HepG2 (cell line): ENCODE measurements at regions not wholly inside any gene's neighbourhood (a gene's known extent, or its start where the extent isn't known, plus 50 kb on each side); places are given as distances from the start of the nearest gene placed in this dataset.

Experiments
- ATAC-seq: fragments of 200-7000 bp; cut with Tn5 transposase; 3 replicates; pipeline ENCODE4 v1.9.1; 2020; ENCODE audit warnings: mild to moderate bottlenecking, moderate library complexity
- BruUV-seq: library from RNA; stranded (reverse); fragments of 400-500 nt; replicated peaks from 2 replicates; lab custom pipeline; 2021; lab: Mats Ljungman, UMichigan
- CTCF ChIA-PET: fragments of 300-600 bp; formaldehyde crosslinking; extraction: SDS; loops from one replicate; lab custom pipeline; 2021; ENCODE audit warnings: low total read pairs, inconsistent platforms, low intra/inter-chr PET ratio; lab: Yijun Ruan, JAX
- POLR2A ChIA-PET: fragments of 350-600 bp; sonication (Branson Sonifier 250); formaldehyde crosslinking; loops from one replicate; lab custom pipeline; 2020; ENCODE audit warnings: antibody characterized with exemption, inconsistent platforms; lab: Yijun Ruan, JAX
- DNase-seq: peaks from one replicate; pipeline ENCODE4 v3.0.0-alpha.2; 2015; ENCODE audit warnings: low spot score
- FAIRE-seq: peaks from 3 replicates; lab custom pipeline; 2011; peaks lifted over from hg19 to GRCh38; lab: Jason Lieb, UNC
- H2AFZ ChIP-seq: one replicate; pipeline ENCODE4 v1.6.1; 2011; ENCODE audit warnings: low read length, inconsistent platforms
- H3K27ac ChIP-seq: fragments of 300-600 bp; 3 replicates; pipeline ENCODE4 v1.8.0; 2011; ENCODE audit warnings: mixed run types, mild to moderate bottlenecking, mixed read lengths, low read length, inconsistent platforms; ENCODE audit not compliant: insufficient read depth; ENCODE audit errors: extremely low read length
- H3K27me3 ChIP-seq, 2 experiments: fragments of 200-600 bp in 1 of 2; 2 replicates in 1 of 2; 3 replicates in 1 of 2; pipeline versions ENCODE4 v1.6.0 to v1.8.0; 2011; ENCODE audit warnings: low read length in 2 of 2, mild to moderate bottlenecking in 2 of 2, moderate library complexity in 2 of 2, inconsistent platforms in 1 of 2; ENCODE audit not compliant: insufficient read depth in 2 of 2, control insufficient read depth in 1 of 2
- H3K36me3 ChIP-seq, 2 experiments: fragments of 200-600 bp in 1 of 2; replicated peaks in 1 of 2; 2 replicates in 1 of 2; 3 replicates in 1 of 2; pipeline versions ENCODE4 v1.5.1 to v1.8.0; 2011; ENCODE audit warnings: low read length in 2 of 2, inconsistent platforms in 1 of 2; ENCODE audit not compliant: insufficient read depth in 2 of 2, control insufficient read depth in 1 of 2
- H3K4me1 ChIP-seq: 2 replicates; pipeline ENCODE4 v1.5.1; 2012; ENCODE audit warnings: low read length, inconsistent platforms; ENCODE audit not compliant: insufficient read depth
- H3K4me2 ChIP-seq: 2 replicates; pipeline ENCODE4 v1.6.0; 2011; ENCODE audit warnings: low read depth, low read length, inconsistent platforms
- H3K4me3 ChIP-seq, 3 experiments: fragments of 200-600 bp in 1 of 3; sonication (generic), shearing (Covaris generic) in 1 of 3; replicated peaks in 1 of 3; 2 replicates each; pipeline ENCODE4 v1.5.1; 2011 to 2016; ENCODE audit warnings: low read length in 3 of 3, inconsistent platforms in 2 of 3, low read depth in 2 of 3, mild to moderate bottlenecking in 2 of 3, control low read depth in 1 of 3, mixed read lengths in 1 of 3; ENCODE audit not compliant: insufficient read depth in 1 of 3
- H3K79me2 ChIP-seq: one replicate; pipeline ENCODE4 v1.6.1; 2011; ENCODE audit warnings: low read length, inconsistent platforms; ENCODE audit not compliant: insufficient read depth
- H3K9ac ChIP-seq: 2 replicates; pipeline ENCODE4 v1.6.0; 2011; ENCODE audit warnings: mild to moderate bottlenecking, low read depth, low read length, inconsistent platforms; ENCODE audit not compliant: insufficient read depth
- H3K9me3 ChIP-seq: 2 replicates; pipeline ENCODE4 v1.5.1; 2012; ENCODE audit warnings: mild to moderate bottlenecking, low read length
- H4K20me1 ChIP-seq: 2 replicates; pipeline ENCODE4 v1.6.0; 2011; ENCODE audit warnings: inconsistent platforms, mild to moderate bottlenecking, low read length, moderate library complexity; ENCODE audit not compliant: insufficient read depth
- CENPX ChIP-seq: sonication (generic); formaldehyde crosslinking; IDR thresholded peaks from 2 replicates; pipeline ENCODE4 v1.9.0; 2021; ENCODE audit warnings: mild to moderate bottlenecking, missing genetic modification reagents, moderate library complexity
- FOXC1 ChIP-seq: sonication (generic); formaldehyde crosslinking; IDR thresholded peaks from 2 replicates; pipeline ENCODE4 v1.8.0; 2022; ENCODE audit warnings: mild to moderate bottlenecking, missing genetic modification reagents, borderline replicate concordance
- GTF3A ChIP-seq: sonication (generic); formaldehyde crosslinking; conservative IDR thresholded peaks from 2 replicates; pipeline ENCODE4 v1.4.0; 2020; ENCODE audit warnings: mild to moderate bottlenecking, missing genetic modification reagents
- HMG20B ChIP-seq: conservative IDR thresholded peaks from 2 replicates; pipeline ENCODE4 v1.6.1; 2016; ENCODE audit warnings: missing genetic modification reagents, missing compliant biosample characterization
- REXO4 ChIP-seq: sonication (generic); formaldehyde crosslinking; IDR thresholded peaks from 2 replicates; pipeline ENCODE4 v1.8.0; 2022; ENCODE audit warnings: missing genetic modification reagents, mild to moderate bottlenecking, borderline replicate concordance
- SMARCE1 ChIP-seq: fragments of 450-650 bp; IDR thresholded peaks from 2 replicates; pipeline ENCODE4 v1.6.1; 2017; ENCODE audit warnings: borderline replicate concordance
- TP53 ChIP-seq: sonication (generic); formaldehyde crosslinking; conservative IDR thresholded peaks from 2 replicates; pipeline ENCODE4 v1.4.0; 2020; ENCODE audit warnings: missing genetic modification reagents
- U2AF2 ChIP-seq: fragments of 200-400 bp; formaldehyde crosslinking; IDR thresholded peaks from 2 replicates; pipeline ENCODE4 v1.6.1; 2017; ENCODE audit warnings: low read depth, mild to moderate bottlenecking, low read length
- WIZ ChIP-seq: sonication (generic); formaldehyde crosslinking; IDR thresholded peaks from 2 replicates; pipeline ENCODE4 v1.5.1; 2020; ENCODE audit warnings: mild to moderate bottlenecking, missing genetic modification reagents
- ZBTB33 ChIP-seq: sonication (generic); formaldehyde crosslinking; IDR thresholded peaks from 2 replicates; pipeline ENCODE4 v1.4.0; 2020; ENCODE audit warnings: missing genetic modification reagents
- ZFP36 ChIP-seq: fragments of 150-350 bp; IDR thresholded peaks from 2 replicates; pipeline ENCODE4 v1.6.1; 2018; ENCODE audit warnings: borderline replicate concordance, low read length, low read depth; ENCODE audit not compliant: partially characterized antibody
- ZFX ChIP-seq: sonication (generic); formaldehyde crosslinking; IDR thresholded peaks from 2 replicates; pipeline ENCODE4 v1.4.0; 2020; ENCODE audit warnings: mild to moderate bottlenecking, low read depth, missing genetic modification reagents, moderate library complexity
- ZNF710 ChIP-seq: sonication (generic); formaldehyde crosslinking; IDR thresholded peaks from 2 replicates; pipeline ENCODE4 v1.5.0; 2020; ENCODE audit warnings: mild to moderate bottlenecking, missing genetic modification reagents, borderline replicate concordance
- WGBS: methylation state at CpG from one replicate; pipeline ENCODE4 v1.1.6; 2017; ENCODE audit warnings: low lambda C conversion rate; 5-methylcytosine and 5-hydroxymethylcytosine counted together
- in situ Hi-C: cut with HindIII; loops from 2 replicates; pipeline ENCODE4 v1.10.0; 2017; ENCODE audit warnings: low pct_unique_long_range_greater_than_20kb; ENCODE audit not compliant: extremely low pct_ligation_motif_present
- intact Hi-C: fragments of 100-400 bp; cut with micrococcal nuclease; formaldehyde crosslinking; loops from one replicate; pipeline ENCODE4 v1.10.0; 2022; ENCODE audit not compliant: unreplicated experiment

GRCh38 chr7:46772776-46773175, 809.1 kb downstream of the TNS3 start:
- Histone ChIP-seq H3K27ac (no peak overlapping the region), H4K20me1 (no peaks in the 10 kb centered on the region), H3K9ac (no peak overlapping the region)
- WGBS: 9% methylated on average over 1 of the region's 1 CpG
- no TSS peak for BruUV-seq
- in situ Hi-C loops: no loop called here
- CTCF ChIA-PET: no interaction called here
- POLR2A ChIA-PET: no interaction called here
- no peak for TF ChIP-seq GTF3A (CRISPR knock-in tag)
- no peak for TF ChIP-seq ZFX (CRISPR knock-in tag)
- TF ChIP-seq CENPX (CRISPR knock-in tag): no peak
- TF ChIP-seq TP53 (CRISPR knock-in tag): no peak
- no peak for TF ChIP-seq FOXC1 (CRISPR knock-in tag)
- no peak for TF ChIP-seq SMARCE1
- TF ChIP-seq, all 625 proteins: peak for 0
- Histone ChIP-seq H3K9me3 (peaks cover 17% of the 10 kb centered on the region), H3K79me2 (no peaks in the 10 kb centered on the region), H3K4me3 (no peak overlapping the region), H3K4me1 (no peaks in the 10 kb centered on the region), H2AFZ (no peak overlapping the region), H3K4me2 (no peak overlapping the region), H3K36me3 (no peaks in the 10 kb centered on the region), H3K27me3 (no peaks in the 10 kb centered on the region)
- intact Hi-C loops: no loop called here
- FAIRE-seq: no peak
- ATAC-seq: no peak
- no peak for DNase-seq

- in situ Hi-C loops (no loop called here), intact Hi-C loops (no loop called here)
- Histone ChIP-seq H3K36me3 (no peaks in the 10 kb centered on the region), H3K27me3 (no peaks in the 10 kb centered on the region), H3K4me3 (no peak overlapping the region), H4K20me1 (no peaks in the 10 kb centered on the region), H3K27ac (no peak overlapping the region), H3K4me1 (no peaks in the 10 kb centered on the region), H3K9ac (no peak overlapping the region), H2AFZ (no peak overlapping the region), H3K79me2 (no peaks in the 10 kb centered on the region), H3K9me3 (peaks cover 17% of the 10 kb centered on the region), H3K4me2 (no peak overlapping the region)
- DNase-seq: no peak
- POLR2A ChIA-PET: no interaction called here
- CTCF ChIA-PET: no interaction called here
- WGBS: 0% methylated on average over 1 of the region's 1 CpG
- FAIRE-seq: no peak
- BruUV-seq: no TSS peak
- ATAC-seq: no peak
- TF ChIP-seq U2AF2 (no peak), REXO4 (CRISPR knock-in tag) (no peak), ZBTB33 (CRISPR knock-in tag) (no peak), WIZ (no peak), HMG20B (CRISPR knock-in tag) (no peak), ZNF710 (CRISPR knock-in tag) (no peak), ZFP36 (no peak)
Measured at GRCh38 chr7:46767071-46767470, 814.8 kb downstream of the TNS3 start.
